ENCODE measurements at regions not wholly inside any gene's neighbourhood (a gene's known extent, or its start where the extent isn't known, plus 50 kb on each side); places are given as distances from the start of the nearest gene placed in this dataset.

GRCh38 chr14:23899788-23900187 lies 53.8 kb upstream of the DHRS4 start:
- no peak for TF ChIP-seq CTCF (IDR thresholded peaks at IDR 0.05; ENCODE audit: low read depth, low read length)
- no peak for DNase-seq (ENCODE audit: extremely low read depth, low read depth)

- no peak for DNase-seq (ENCODE audit: extremely low read depth, low read depth)
- TF ChIP-seq CTCF (IDR thresholded peaks at IDR 0.05; ENCODE audit: low read depth, low read length): no peak
Observed at GRCh38 chr14:23903442-23903841, 50.1 kb upstream of the DHRS4 start.
